ENCODE measurements at regions not wholly inside any gene's neighbourhood (a gene's known extent, or its start where the extent isn't known, plus 50 kb on each side); places are given as distances from the start of the nearest gene placed in this dataset.

GRCh38 chr3:5543047-5543446, 355.5 kb downstream of the EDEM1 start:
- no peaks in the 10 kb centered on the region for H3K4me1 Mint-ChIP-seq
- H3K4me3 Mint-ChIP-seq, result no peak overlapping the region
- CTCF ChIA-PET, result no interaction called here
- no peaks in the 10 kb centered on the region for H3K36me3 Mint-ChIP-seq (ENCODE audit: low read depth)
- POLR2A ChIA-PET, result no interaction called here
- H3K9me3 Mint-ChIP-seq, result peaks cover 12% of the 10 kb centered on the region
- DNase-seq, result no peak
- no peaks in the 10 kb centered on the region for H3K27me3 Mint-ChIP-seq
- H3K27ac Mint-ChIP-seq, result no peak overlapping the region

GRCh38 chr3:5545719-5546118, 358.2 kb downstream of the EDEM1 start:
- H3K9me3 Mint-ChIP-seq, result peaks cover 7% of the 10 kb centered on the region
- no peak for DNase-seq
- no peaks in the 10 kb centered on the region for H3K4me1 Mint-ChIP-seq
- CTCF ChIA-PET, result no interaction called here
- H3K4me3 Mint-ChIP-seq, result no peak overlapping the region
- no peak overlapping the region for H3K27ac Mint-ChIP-seq
- no peaks in the 10 kb centered on the region for H3K27me3 Mint-ChIP-seq
- no peaks in the 10 kb centered on the region for H3K36me3 Mint-ChIP-seq (ENCODE audit: low read depth)
- POLR2A ChIA-PET, result no interaction called here

DNA sequence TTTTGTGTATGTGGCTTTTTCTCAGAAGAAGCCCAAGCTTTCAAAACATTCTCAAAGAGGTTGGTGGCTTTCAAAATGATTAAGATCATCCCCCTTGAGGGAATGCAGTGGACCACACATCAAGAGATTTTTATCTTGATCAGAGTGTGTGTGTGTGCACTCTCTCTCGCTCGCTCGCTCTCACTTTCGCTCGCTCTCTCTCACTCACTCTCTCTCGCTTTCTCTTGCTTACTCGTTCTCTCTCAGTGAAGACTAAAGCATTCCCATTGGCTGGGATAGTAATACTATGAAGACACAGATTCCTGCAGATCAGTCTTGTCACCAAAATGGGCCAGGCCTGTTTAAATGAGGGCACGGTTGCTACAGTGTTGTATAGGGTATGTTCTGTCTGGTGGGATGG, 365.7 kb downstream of the EDEM1 start:
- Mint-ChIP-seq H3K4me1 (no peaks in the 10 kb centered on the region), H3K27me3 (no peaks in the 10 kb centered on the region), H3K36me3 (ENCODE audit: low read depth) (no peaks in the 10 kb centered on the region), H3K9me3 (no peaks in the 10 kb centered on the region), H3K27ac (no peak overlapping the region), H3K4me3 (no peak overlapping the region)
- CTCF ChIA-PET, result no interaction called here
- POLR2A ChIA-PET, result no interaction called here
- DNase-seq, result no peak

- no peak overlapping the region for H3K27ac Mint-ChIP-seq
- ChIA-PET POLR2A (no interaction called here), CTCF (interaction anchor here (1.1 kb wide), 1 partner anchor 11 kb away, joined by 7 read pairs; no protein-coding TSS in a partner anchor)
- H3K27me3 Mint-ChIP-seq, result no peaks in the 10 kb centered on the region
- H3K36me3 Mint-ChIP-seq (ENCODE audit: low read depth), result no peaks in the 10 kb centered on the region
- no peak overlapping the region for H3K4me3 Mint-ChIP-seq
- DNase-seq, result no peak
- H3K4me1 Mint-ChIP-seq, result no peaks in the 10 kb centered on the region
- H3K9me3 Mint-ChIP-seq, result no peaks in the 10 kb centered on the region
Measured at GRCh38 chr3:5554245-5554747, 366.8 kb downstream of the EDEM1 start.

DNA sequence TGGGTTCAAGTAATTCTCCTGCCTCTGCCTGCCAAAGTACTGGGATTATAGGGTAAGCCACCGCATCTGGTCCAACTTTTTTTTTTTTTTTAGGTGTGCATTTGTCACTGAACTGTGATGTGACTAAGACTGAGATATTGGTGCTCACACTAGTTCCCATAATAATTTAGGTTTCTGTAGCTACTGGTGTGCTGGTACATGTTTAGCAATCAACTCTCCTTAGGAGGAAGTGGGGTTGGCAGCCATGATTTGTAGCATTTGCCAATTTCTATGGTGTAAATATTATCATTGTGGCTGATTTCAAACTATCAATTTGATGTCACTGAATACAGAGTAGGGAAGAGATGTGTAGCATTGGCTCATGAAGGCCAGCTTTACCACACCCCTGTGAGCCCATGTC, 372.7 kb downstream of the EDEM1 start:
- H3K27me3 Mint-ChIP-seq, result no peaks in the 10 kb centered on the region
- H3K9me3 Mint-ChIP-seq, result no peaks in the 10 kb centered on the region
- DNase-seq, result no peak
- no peaks in the 10 kb centered on the region for H3K36me3 Mint-ChIP-seq (ENCODE audit: low read depth)
- ChIA-PET CTCF (no interaction called here), POLR2A (no interaction called here)
- no peaks in the 10 kb centered on the region for H3K4me1 Mint-ChIP-seq
- no peak overlapping the region for H3K27ac Mint-ChIP-seq
- H3K4me3 Mint-ChIP-seq, result no peak overlapping the region

- no peak for DNase-seq
- H3K4me3 Mint-ChIP-seq, result no peak overlapping the region
- no peaks in the 10 kb centered on the region for H3K9me3 Mint-ChIP-seq
- CTCF ChIA-PET, result interaction anchor here (1.2 kb wide), 1 partner anchor 138 kb away, joined by 3 read pairs; no protein-coding TSS in a partner anchor
- H3K36me3 Mint-ChIP-seq (ENCODE audit: low read depth), result no peaks in the 10 kb centered on the region
- H3K27me3 Mint-ChIP-seq, result no peaks in the 10 kb centered on the region
- H3K4me1 Mint-ChIP-seq, result no peaks in the 10 kb centered on the region
- POLR2A ChIA-PET, result no interaction called here
- no peak overlapping the region for H3K27ac Mint-ChIP-seq
Measured at GRCh38 chr3:5563537-5564277, 376.2 kb downstream of the EDEM1 start.

DNA sequence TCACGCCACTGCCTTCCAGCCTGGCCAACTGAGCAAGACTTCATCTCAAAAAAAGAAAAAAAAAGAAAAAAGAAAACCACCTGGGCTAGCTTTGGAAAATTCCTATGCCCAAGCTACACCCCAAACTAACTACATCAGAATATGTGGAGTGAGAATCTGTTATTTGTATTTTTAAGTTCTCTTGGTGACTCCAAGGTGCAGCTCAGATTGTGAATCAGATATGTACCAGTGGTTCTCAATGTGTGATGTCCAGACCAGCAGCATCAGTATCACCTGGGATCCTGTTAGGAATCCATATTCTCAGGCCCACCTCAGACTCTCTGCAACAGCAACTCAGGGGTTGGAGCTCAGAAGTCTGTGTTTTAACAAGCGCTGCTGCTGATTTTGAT, 376.8 kb downstream of the EDEM1 start:
- no peaks in the 10 kb centered on the region for H3K36me3 Mint-ChIP-seq (ENCODE audit: low read depth)
- H3K4me3 Mint-ChIP-seq, result no peak overlapping the region
- H3K27me3 Mint-ChIP-seq, result no peaks in the 10 kb centered on the region

GRCh38 chr3:5565026-5565425, 377.5 kb downstream of the EDEM1 start:
- Mint-ChIP-seq H3K27ac (no peak overlapping the region), H3K4me1 (no peaks in the 10 kb centered on the region), H3K9me3 (peaks cover under 1% of the 10 kb centered on the region), H3K4me3 (no peak overlapping the region), H3K36me3 (ENCODE audit: low read depth) (no peaks in the 10 kb centered on the region), H3K27me3 (no peaks in the 10 kb centered on the region)
- POLR2A ChIA-PET, result no interaction called here
- no peak for DNase-seq
- CTCF ChIA-PET, result interaction anchor here (0.6 to 1.6 kb wide), 2 partner anchors 10 to 1070 kb away, joined by 3 to 7 read pairs; no protein-coding TSS in a partner anchor

More for the DNA sequence above, 376.8 kb downstream of the EDEM1 start:
- CTCF ChIA-PET, result interaction anchor here (1.2 to 1.6 kb wide), 2 partner anchors 10 to 138 kb away, joined by 3 to 7 read pairs; no protein-coding TSS in a partner anchor
- H3K9me3 Mint-ChIP-seq, result no peaks in the 10 kb centered on the region
- no peak overlapping the region for H3K27ac Mint-ChIP-seq
- DNase-seq, result no peak
- POLR2A ChIA-PET, result no interaction called here
- H3K4me1 Mint-ChIP-seq, result no peaks in the 10 kb centered on the region

DNA sequence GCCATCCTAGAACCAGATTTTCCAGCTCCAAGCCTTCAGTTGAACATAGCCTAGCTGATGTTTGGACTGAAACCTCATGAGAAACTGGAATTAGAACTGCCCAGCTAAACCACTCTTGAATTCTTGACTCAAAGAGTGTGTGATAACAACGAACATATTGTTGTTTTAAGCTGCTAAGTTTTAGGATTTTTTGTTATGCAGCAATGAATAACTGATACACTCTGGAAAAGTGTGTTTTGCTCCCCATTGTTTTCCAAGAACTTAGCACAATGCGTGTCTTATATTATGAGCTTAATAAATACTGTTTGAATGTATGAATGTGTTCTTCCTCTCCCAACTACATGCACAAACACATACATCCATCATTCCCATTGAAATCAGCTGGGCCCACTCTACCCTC, 379.6 kb downstream of the EDEM1 start:
- no peak overlapping the region for H3K4me3 Mint-ChIP-seq
- no peaks in the 10 kb centered on the region for H3K27me3 Mint-ChIP-seq
- no peaks in the 10 kb centered on the region for H3K36me3 Mint-ChIP-seq (ENCODE audit: low read depth)
- H3K27ac Mint-ChIP-seq, result no peak overlapping the region
- H3K9me3 Mint-ChIP-seq, result peaks cover 1% of the 10 kb centered on the region
- ChIA-PET CTCF (no interaction called here), POLR2A (no interaction called here)
- no peak for DNase-seq
- H3K4me1 Mint-ChIP-seq, result no peaks in the 10 kb centered on the region

DNA sequence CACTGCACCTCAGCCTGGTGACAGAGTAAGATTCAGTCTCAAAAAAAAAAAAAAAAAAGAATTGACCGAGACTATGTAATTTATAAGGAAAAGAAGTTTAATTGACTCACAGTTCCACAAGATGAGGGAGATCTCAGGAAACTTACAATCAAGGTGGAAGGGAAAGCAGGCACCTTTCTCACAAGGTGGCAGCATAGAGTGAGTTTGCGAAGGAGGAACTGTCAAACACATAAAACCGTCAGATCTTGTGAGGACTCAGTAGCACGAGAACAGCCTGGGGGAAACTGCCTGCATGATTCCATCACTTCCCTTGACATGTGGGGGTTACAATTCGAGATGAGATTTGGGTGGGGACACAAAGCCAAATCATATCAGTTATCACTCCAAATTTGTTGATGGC, 380.9 kb downstream of the EDEM1 start:
- Mint-ChIP-seq H3K4me1 (no peaks in the 10 kb centered on the region), H3K27ac (no peak overlapping the region), H3K36me3 (ENCODE audit: low read depth) (no peaks in the 10 kb centered on the region), H3K27me3 (no peaks in the 10 kb centered on the region), H3K9me3 (peaks cover 1% of the 10 kb centered on the region), H3K4me3 (no peak overlapping the region)
- DNase-seq, result no peak
- ChIA-PET CTCF (no interaction called here), POLR2A (no interaction called here)

- no peak overlapping the region for H3K4me3 Mint-ChIP-seq
- POLR2A ChIA-PET, result no interaction called here
- DNase-seq, result no peak
- no peaks in the 10 kb centered on the region for H3K36me3 Mint-ChIP-seq (ENCODE audit: low read depth)
- peaks cover 1% of the 10 kb centered on the region for H3K9me3 Mint-ChIP-seq
- H3K27ac Mint-ChIP-seq, result no peak overlapping the region
- H3K27me3 Mint-ChIP-seq, result no peaks in the 10 kb centered on the region
- H3K4me1 Mint-ChIP-seq, result no peaks in the 10 kb centered on the region
- CTCF ChIA-PET, result no interaction called here
Measured at GRCh38 chr3:5569152-5569551, 381.6 kb downstream of the EDEM1 start.

GRCh38 chr3:5572168-5572567, 384.7 kb downstream of the EDEM1 start:
- H3K4me1 Mint-ChIP-seq, result no peaks in the 10 kb centered on the region
- POLR2A ChIA-PET, result no interaction called here
- H3K27ac Mint-ChIP-seq, result no peak overlapping the region
- no peaks in the 10 kb centered on the region for H3K27me3 Mint-ChIP-seq
- CTCF ChIA-PET, result no interaction called here
- no peak for DNase-seq
- H3K36me3 Mint-ChIP-seq (ENCODE audit: low read depth), result no peaks in the 10 kb centered on the region
- H3K4me3 Mint-ChIP-seq, result no peak overlapping the region
- peaks cover 1% of the 10 kb centered on the region for H3K9me3 Mint-ChIP-seq

- Mint-ChIP-seq H3K4me3 (no peak overlapping the region), H3K9me3 (no peaks in the 10 kb centered on the region), H3K4me1 (no peaks in the 10 kb centered on the region), H3K27me3 (no peaks in the 10 kb centered on the region), H3K27ac (no peak overlapping the region), H3K36me3 (ENCODE audit: low read depth) (no peaks in the 10 kb centered on the region)
- no peak for DNase-seq
- POLR2A ChIA-PET, result no interaction called here
- CTCF ChIA-PET, result no interaction called here
Measured at GRCh38 chr3:5576277-5577011, 388.9 kb downstream of the EDEM1 start.

DNA sequence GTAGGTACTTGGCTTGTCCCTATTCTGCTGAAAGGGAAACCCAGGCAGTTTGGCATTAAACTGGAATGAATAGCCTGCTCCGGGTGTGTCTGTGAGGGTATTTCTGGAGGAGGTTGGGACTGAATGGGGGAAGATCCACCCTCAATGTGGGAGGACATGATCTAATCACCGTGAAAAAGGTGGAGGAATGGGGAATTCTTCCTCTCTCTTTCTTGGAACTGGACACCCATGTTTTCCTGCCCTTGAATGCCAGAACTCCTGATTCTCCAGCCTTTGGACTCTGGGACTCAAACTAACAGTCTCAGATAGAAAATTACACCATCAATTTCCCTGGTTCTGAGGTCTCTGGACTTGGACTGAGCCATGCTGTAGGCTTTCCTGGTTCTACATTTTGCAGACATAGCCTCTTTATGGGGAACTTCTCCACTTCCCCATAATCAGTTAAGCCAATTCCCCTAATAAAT, 391.7 kb downstream of the EDEM1 start:
- Mint-ChIP-seq H3K36me3 (ENCODE audit: low read depth) (no peaks in the 10 kb centered on the region), H3K4me3 (no peak overlapping the region), H3K27me3 (no peaks in the 10 kb centered on the region), H3K4me1 (no peaks in the 10 kb centered on the region), H3K9me3 (no peaks in the 10 kb centered on the region), H3K27ac (no peak overlapping the region)
- ChIA-PET POLR2A (no interaction called here), CTCF (no interaction called here)
- DNase-seq, result no peak
